Osteocyte (in vitro differentiated cells): ENCODE measurements at regions not wholly inside any gene's neighbourhood (a gene's known extent, or its start where the extent isn't known, plus 50 kb on each side); places are given as distances from the start of the nearest gene placed in this dataset.

Source experiments
- DNase-seq: peaks from one replicate; pipeline ENCODE4 v3.0.0; 2021; ENCODE audit warnings: mixed read lengths; ENCODE audit not compliant: unreplicated experiment; ENCODE audit errors: extremely low spot score
- H3K27ac Mint-ChIP-seq: one replicate; pipeline ENCODE4 v1.8.0; 2021; ENCODE audit warnings: mild to moderate bottlenecking, mixed read lengths; ENCODE audit not compliant: unreplicated experiment
- H3K27me3 Mint-ChIP-seq: one replicate; pipeline ENCODE4 v1.8.0; 2021; ENCODE audit warnings: mixed read lengths; ENCODE audit not compliant: unreplicated experiment
- H3K36me3 Mint-ChIP-seq: one replicate; pipeline ENCODE4 v1.8.0; 2021; ENCODE audit warnings: mixed read lengths; ENCODE audit not compliant: unreplicated experiment
- H3K4me1 Mint-ChIP-seq: one replicate; pipeline ENCODE4 v1.8.0; 2021; ENCODE audit warnings: mixed read lengths; ENCODE audit not compliant: unreplicated experiment
- H3K4me3 Mint-ChIP-seq: one replicate; pipeline ENCODE4 v1.8.0; 2021; ENCODE audit warnings: mild to moderate bottlenecking, moderate library complexity, mixed read lengths; ENCODE audit not compliant: unreplicated experiment
- H3K9me3 Mint-ChIP-seq: one replicate; pipeline ENCODE4 v1.8.0; 2021; ENCODE audit warnings: mixed read lengths; ENCODE audit not compliant: unreplicated experiment
- CTCF ChIP-seq: fragments of 200-600 bp; sonication (generic); IDR thresholded peaks from 2 replicates; pipeline ENCODE4 v1.5.0; 2021; ENCODE audit warnings: antibody characterized with exemption, mild to moderate bottlenecking, moderate library complexity

- no peak for DNase-seq
- Mint-ChIP-seq H3K4me3 (no peak overlapping the region), H3K36me3 (no peaks in the 10 kb centered on the region), H3K4me1 (no peaks in the 10 kb centered on the region), H3K27me3 (no peaks in the 10 kb centered on the region), H3K9me3 (no peaks in the 10 kb centered on the region), H3K27ac (no peak overlapping the region)
- TF ChIP-seq CTCF = no peak
These were observed 144.4 kb upstream of the RADX start for GRCh38 chrX:106467422-106467821.

- no peak overlapping the region for H3K27ac Mint-ChIP-seq
- H3K36me3 Mint-ChIP-seq = no peaks in the 10 kb centered on the region
- H3K27me3 Mint-ChIP-seq = no peaks in the 10 kb centered on the region
- no peaks in the 10 kb centered on the region for H3K4me1 Mint-ChIP-seq
- no peak for DNase-seq
- no peak overlapping the region for H3K4me3 Mint-ChIP-seq
- no peak for TF ChIP-seq CTCF
- no peaks in the 10 kb centered on the region for H3K9me3 Mint-ChIP-seq
These were observed 143.8 kb upstream of the RADX start for GRCh38 chrX:106467943-106468342.

GRCh38 chrX:106468433-106468832 lies 143.3 kb upstream of the RADX start:
- H3K27me3 Mint-ChIP-seq = no peaks in the 10 kb centered on the region
- no peaks in the 10 kb centered on the region for H3K4me1 Mint-ChIP-seq
- TF ChIP-seq CTCF = no peak
- no peak for DNase-seq
- no peak overlapping the region for H3K4me3 Mint-ChIP-seq
- no peak overlapping the region for H3K27ac Mint-ChIP-seq
- H3K9me3 Mint-ChIP-seq = no peaks in the 10 kb centered on the region
- no peaks in the 10 kb centered on the region for H3K36me3 Mint-ChIP-seq

DNA sequence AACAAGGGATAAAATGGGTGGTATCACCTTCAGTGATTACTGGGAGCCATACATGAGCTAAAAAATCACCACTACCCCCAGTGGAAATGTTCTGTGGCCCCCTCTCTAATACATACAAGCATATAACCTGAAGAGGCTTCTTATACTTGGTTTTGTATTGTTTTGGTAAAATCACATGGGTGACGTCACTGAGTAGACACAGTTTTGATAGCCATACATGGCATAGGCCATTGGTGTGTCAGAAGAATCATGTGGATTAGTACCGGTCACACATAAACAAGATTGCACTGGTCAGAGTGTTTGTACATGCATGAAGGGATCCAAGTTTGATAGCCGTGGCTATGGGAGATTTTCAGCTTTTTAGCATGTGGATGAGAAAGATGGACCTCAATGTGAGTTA lies 131.9 kb upstream of the RADX start:
- DNase-seq = no peak
- H3K27ac Mint-ChIP-seq = no peak overlapping the region
- no peaks in the 10 kb centered on the region for H3K36me3 Mint-ChIP-seq
- no peaks in the 10 kb centered on the region for H3K27me3 Mint-ChIP-seq
- no peaks in the 10 kb centered on the region for H3K4me1 Mint-ChIP-seq
- TF ChIP-seq CTCF = no peak
- peaks cover 3% of the 10 kb centered on the region for H3K9me3 Mint-ChIP-seq
- no peak overlapping the region for H3K4me3 Mint-ChIP-seq

DNA sequence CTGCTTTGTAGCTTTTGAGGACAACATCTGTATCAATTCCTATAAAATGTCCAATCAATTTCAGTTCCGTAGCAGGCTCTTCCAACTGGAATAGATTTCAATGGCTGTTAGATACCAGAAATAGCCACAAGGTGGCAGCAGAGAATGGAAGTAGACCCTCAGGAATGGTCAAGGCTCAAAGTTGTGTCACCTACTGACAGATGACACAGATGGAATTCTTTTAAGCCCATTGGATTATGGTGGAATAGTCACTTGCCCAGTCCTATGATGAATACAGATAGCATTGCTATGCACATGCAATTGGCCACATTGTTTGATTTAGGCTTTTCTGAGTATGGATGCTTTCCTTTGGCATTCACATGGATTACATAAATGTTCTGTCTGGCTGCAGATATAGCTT lies 130.4 kb upstream of the RADX start:
- Mint-ChIP-seq H3K36me3 (no peaks in the 10 kb centered on the region), H3K4me3 (no peak overlapping the region), H3K27me3 (no peaks in the 10 kb centered on the region), H3K9me3 (peaks cover 3% of the 10 kb centered on the region), H3K27ac (no peak overlapping the region), H3K4me1 (no peaks in the 10 kb centered on the region)
- no peak for DNase-seq
- peak; percentile 67 for TF ChIP-seq CTCF
